ENCODE measurements at regions not wholly inside any gene's neighbourhood (a gene's known extent, or its start where the extent isn't known, plus 50 kb on each side); places are given as distances from the start of the nearest gene placed in this dataset.

DNA sequence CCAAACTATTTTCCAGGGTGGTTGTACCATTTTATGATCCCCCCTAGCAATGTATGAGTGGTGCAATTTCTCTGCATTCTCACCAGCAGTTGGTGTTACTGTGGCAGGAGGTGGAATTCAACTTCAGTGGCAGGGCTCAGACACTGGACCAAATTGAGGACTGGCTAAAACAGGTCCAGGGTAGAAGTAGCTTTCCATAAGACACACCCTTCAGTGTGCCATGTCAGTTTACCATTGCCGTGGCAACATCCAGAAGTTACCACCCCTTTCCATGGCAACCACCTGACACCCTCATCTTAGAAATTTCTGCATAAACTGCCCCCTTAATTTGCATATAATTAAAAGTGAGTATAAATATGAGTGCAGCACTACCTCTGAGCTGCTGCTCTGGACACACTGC is 180.7 kb upstream of the GGTLC1 start:
- DNase-seq (ENCODE audit: low read depth) = no peak

DNA sequence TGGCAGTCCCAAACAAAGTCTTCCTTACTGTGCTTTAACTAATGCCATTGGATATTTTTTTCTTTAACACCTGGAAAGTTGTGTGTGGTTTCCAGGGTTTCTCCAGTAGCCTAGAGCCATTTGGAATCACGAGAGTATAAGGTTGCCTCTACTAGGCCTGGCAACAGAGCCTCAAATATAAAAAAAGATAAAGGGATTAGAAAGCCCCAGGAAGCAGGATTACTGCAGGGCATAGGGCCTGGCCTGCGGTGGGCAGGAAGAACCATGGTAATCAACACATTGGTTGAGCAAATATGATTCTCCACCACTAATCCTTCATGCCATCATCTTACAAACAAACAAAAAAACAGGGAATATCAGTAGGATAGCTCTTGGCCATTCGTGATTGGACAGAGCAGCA is 177.8 kb upstream of the GGTLC1 start:
- no peak for DNase-seq (ENCODE audit: low read depth)

DNA sequence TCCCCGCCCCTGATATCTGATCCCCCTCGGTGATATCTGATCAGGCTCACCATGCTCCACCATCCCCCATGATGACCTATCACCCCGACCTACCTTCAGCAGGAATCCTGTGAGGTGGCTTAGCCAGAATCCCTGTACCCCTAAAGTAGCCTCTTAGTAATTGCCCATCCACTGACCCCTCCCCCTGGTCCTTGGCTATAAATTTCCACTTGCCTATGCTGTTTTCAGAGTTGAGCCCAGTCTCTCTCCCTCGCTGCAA is 177.5 kb upstream of the GGTLC1 start:
- no peak for DNase-seq (ENCODE audit: low read depth)

DNA sequence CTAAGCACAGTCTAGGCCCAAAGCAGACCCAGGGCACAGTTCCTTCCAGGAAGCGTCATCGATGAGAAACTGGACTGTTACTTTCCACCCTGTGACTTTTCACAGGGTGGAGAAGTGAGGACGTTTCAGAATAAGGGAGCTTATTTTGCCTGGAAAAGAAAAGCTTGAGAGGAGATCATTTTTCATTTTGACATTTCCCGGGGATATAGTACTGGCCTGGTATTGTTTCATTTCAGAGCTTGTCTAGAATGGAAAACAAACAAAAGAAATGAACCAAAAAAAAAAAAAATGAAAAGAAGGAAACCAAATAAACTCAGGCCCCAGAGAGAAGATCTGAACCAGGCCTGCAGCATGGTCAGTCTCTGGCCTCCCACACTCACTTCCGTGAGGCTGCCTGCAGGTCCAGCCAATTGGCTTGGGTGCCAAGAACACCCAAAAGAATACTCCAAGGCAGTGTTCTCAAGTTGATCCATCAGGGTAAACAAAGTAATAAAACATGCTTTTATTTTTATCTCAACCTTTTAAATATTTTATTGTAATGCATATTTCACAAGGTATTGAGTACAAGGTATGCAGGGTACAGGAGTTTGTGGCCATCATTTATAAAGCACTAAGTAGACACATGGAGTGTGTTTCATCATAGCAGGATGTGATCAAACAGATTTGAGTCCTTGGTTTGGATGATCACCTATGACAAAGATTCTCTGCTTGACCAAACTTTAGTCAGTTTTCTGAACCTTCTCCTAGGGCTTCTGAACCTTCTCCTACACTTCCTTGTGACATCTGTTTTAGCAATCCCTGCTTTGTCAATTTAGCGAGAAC is 176.9 kb upstream of the GGTLC1 start:
- no peak for DNase-seq (ENCODE audit: low read depth)

DNA sequence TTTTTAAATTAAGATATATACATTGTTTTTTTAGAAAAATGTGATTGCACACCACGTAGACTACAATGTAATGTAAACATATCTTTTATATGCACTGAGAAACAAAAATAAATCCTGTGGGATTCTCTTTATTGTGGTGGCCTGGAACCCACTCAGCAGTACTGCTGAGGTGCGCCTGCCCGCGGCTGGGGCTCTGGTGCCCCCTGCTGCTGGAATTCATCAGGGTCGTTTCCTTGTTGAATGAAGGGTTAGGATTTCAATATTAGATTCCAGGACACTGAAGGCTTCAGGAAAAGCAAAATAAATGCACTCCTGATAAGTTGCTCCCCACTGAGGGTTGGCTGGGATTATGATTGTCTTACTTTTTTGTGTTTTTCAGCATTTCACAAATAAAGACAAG is 175.8 kb upstream of the GGTLC1 start:
- DNase-seq (ENCODE audit: low read depth) = no peak

DNA sequence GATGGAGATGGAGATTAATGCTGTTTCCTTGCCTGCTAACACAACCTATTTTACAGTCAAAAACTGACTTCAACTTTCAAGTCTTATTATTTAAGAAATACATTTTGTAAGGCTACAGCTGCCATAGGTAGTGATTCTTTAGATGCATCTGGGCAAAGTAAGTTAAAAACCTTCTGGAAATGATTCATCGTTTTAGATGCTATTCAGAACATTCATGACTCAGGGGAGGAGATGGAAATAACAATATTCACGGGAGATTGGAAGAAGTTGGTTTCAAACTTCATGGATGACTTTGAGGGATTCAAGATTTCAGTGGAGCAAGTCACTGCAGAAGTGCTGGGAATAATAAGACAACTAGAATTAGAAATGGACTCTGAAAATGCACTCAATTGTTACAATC is 174.9 kb upstream of the GGTLC1 start:
- peak; percentile 42 for DNase-seq (ENCODE audit: low read depth)

DNA sequence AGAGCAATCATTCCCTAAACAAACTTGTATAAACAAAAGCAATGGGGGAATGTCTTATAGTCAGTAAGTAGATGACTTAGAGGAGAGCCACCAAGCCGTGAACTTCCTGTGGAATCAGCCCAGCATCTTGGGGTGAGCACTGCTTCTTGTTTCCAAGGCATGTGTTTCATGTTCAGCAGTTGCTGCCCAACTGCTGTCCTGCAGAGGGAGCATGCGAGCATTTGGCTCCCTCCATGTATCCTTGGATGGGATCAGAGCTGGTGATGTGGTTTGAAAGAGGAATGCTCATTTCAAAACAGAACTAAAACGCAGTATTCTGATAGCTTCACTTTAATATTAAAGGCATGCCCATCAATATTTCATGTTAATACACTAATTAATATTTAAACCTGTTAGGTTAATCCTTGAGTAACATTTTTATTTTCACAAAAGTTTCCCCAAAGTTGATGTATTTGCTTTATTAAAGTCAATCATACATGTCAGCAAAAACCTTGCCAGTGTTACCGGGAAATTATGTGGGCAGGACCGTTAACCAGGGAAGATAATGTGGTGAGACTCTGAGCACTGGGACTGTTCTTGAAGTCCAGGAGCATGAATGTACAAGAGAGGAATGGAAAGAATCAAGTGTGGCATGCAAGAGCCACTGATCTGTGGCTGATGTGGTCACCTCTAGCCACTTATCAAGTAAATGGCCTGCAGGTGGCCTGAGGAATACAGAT is 172.1 kb upstream of the GGTLC1 start:
- DNase-seq (ENCODE audit: low read depth) = peak; percentile 75

DNA sequence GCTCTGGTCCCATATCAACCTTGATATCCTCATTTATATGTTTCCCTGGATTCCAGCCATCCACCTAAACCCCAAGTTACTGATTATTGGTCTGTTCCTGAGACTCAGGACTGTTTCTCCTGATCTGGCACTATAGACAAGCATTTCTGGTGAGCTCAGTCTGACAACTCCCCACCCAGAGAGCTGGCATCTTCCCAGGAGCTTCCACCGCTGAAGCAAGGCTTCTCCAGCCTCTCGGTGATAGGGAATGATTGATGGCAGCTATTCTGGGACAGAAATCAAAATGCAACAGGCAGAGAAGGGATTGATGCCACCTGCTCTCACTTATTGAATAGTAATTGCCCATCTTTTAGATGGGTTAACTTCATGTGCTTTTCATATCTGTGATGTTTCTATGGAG is 169.7 kb upstream of the GGTLC1 start:
- no peak for DNase-seq (ENCODE audit: low read depth)

DNA sequence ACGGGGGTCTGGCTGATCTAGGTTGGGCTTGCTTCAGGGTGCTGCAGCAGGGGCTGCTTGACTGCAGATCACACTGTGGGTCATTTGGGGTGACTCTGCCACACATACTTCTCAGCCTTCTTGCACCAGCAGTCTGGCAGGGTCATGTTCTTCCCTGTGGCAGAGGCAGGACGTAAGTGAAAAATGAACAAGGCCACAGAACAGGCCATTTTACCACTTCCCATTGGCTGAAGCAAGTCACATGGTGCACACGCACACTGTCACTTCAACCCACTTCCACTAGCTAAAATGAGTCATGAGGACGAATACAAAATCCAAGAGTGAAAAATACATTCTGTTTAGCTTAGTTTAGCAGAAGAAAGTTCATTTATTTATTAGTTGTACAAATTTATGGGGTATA is 168.6 kb upstream of the GGTLC1 start:
- no peak for DNase-seq (ENCODE audit: low read depth)

DNA sequence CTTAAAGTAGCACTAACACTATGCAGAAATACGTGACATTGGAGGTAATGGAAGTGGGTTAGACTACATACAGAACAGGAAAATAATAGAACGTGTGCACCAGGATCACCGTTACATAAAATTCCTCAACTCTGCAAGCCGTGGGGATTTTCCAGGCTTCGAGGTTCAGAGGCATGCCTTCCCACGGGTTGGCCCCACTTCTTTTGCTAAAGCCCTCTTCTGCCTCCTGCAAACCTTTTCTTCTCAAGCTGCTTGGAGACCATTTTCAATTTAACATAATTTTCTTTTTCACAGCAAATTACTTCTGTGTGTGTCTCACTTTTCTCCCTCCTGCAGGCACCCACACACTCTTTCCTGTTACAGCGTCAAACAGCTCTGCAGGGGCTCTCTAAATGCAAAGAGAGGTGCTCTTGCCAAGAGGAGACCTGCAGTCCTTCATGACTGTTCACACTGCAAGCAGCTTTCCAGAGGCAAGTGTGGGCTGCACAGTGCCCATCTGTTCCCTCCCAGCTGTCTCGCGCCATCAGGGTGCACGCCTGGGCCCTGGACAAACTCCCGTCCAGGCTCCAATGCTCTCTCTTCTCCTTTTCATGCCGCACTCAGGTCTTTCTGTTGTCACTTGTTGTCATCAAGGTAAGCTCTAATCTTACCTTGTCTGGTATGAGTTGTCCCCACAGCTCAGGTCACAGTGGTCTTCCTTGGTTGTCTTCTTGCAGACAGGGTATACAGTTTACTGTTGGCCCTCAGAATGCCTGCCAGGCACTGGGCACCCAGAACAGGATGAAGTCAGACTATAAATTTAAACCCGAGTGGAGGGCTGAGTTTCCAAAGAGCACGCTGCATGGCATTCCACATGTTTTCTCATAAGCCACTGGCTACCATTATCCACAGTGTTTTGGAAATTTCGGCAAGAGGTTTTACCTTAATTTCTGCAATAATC is 164.8 kb upstream of the GGTLC1 start:
- DNase-seq (ENCODE audit: low read depth) = no peak

DNA sequence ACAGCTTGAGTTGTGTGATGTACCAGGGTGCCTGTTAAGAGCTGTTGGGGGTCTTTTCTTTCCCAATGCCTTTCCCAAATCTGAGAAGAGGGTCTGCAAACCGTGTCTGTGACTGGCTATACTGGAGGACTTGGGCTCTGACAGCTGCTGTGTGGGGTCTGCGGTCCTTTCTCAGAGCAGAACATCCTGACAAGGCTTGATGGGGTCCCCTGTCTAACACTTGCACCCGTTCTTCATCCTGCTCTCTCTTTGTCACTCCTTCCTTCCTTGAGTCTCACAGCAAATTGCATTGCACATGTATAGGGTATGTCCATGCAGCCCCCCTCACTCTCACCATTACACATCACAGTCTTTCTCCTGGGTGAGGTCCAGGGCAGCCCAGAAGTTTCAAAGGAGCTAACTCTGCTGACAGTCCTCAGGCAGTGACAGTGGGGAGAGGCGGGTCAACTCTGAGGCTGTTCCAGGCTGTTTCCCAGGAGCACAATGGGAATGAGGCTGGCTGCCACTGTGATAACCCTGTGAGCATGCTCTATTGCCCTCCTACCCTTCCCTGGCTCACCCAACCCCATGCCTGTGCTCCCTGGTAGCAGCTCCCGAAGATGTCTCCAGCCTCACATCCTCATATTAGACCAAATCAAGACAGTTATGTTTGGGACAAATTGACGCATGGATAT is 163.2 kb upstream of the GGTLC1 start:
- no peak for DNase-seq (ENCODE audit: low read depth)

DNA sequence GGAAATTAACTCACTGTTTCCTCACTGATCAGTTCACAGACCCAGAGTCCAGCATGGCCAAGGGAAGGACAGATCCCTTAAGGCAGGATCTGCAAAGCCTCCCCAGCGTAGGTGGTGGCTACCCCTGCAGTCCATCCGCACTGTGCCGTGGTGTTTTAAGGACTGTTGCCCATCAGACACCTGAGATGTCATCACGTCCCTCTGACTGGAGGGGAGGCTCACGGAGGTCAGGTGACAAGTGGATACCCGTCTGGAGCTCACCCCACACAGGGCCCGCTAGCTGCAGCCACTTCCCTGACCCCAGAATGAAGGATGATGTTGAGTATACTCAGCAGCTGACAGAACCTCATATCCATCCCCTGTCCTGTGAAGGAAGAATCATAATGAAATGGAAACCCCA is 161.8 kb upstream of the GGTLC1 start:
- DNase-seq (ENCODE audit: low read depth) = no peak

DNA sequence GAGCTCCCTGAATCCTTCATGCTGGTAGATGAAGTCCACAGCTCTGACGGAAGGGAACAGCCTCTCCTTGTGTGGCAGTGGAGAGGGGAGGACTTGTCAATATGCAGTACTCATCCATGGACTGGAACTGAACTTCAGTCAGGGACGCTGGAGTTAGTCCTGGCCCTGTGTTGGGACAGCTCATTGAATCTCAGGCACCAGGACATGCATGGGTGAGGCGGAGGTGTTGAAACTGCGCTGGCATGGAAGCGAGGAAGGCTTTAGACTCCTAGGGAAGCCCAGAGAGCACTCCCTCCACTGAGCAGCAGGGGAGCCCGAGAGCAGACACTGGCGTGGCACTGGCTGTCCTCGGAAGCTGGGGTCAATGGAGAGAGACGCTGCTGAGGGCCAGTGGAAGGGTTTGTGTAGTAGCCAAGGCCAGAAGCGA is 161.3 kb upstream of the GGTLC1 start:
- DNase-seq (ENCODE audit: low read depth) = no peak

DNA sequence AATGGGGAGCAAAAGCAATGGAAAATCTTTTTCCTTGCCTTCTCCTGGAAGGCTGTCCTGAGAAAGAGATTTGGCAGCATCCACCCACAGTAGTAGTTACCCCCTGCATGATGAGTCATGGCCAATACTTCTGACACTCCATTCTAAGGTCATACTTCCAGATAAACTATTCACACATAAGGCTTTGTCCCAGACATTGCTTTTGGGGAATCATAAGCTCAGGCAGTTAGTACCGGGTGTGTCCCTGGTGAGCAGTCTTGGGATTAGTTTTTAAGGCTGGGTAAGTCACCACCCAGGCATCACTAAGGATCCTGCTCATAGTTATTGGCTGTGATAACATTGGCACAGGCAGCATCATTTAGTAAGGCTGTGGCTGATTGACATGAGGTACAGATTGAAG is 160.6 kb upstream of the GGTLC1 start:
- no peak for DNase-seq (ENCODE audit: low read depth)

DNA sequence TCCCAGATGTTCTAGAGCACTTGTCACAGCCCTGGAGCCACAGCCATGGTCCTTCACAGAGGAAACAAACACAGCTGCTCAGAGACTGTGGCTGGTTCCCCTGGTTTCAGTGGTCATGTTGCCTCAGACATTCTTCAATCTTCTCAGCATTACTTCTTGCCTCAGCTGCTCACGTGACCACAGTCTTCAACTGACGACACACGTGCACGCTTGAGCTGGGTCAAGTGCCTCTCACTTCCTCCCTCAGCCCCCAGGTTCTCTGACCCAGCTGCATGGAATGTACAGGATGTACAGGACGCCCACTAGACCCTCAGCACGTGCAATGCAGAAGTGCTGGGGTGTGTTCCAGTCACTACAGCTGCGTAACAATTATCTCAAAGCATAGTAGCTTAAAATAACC is 159.8 kb upstream of the GGTLC1 start:
- no peak for DNase-seq (ENCODE audit: low read depth)

DNA sequence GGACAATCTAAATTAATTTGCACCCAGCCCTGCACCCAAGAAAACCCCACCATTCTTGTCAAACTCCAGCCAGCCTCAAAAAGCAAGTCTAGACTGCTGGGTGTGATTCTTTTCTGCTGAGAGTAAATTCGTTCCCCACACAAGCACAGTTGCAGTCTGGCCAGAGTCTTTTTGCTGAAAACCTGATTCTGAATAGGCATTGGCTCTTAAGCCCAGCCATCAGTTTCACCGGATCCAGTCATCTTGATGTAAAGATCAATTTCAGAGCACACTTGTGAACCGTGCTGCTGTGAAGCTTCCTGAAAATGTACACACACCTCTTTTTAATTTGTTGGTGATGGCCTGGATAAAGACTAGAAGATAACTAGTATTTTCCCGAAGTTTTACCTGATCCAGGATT is 159.4 kb upstream of the GGTLC1 start:
- DNase-seq (ENCODE audit: low read depth) = no peak

DNA sequence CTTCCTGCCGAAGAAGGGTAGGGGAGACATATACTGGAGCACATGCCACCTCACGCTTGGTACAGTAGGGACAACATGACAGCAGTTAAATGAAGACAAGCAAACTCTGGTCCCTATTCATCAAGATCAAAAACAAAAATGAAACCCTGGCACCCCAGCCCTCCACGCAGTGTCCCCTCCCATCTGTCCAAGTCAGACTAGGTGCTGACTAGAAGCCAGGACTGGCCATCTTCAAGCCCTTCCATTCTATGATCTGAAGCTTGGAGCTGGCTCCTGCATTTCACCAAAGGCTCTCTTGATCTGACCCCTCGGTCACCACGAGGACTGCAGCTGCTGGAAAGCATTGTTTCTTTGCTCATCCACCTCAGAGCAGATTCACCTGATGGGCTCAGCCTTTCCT is 158.9 kb upstream of the GGTLC1 start:
- DNase-seq (ENCODE audit: low read depth) = no peak

DNA sequence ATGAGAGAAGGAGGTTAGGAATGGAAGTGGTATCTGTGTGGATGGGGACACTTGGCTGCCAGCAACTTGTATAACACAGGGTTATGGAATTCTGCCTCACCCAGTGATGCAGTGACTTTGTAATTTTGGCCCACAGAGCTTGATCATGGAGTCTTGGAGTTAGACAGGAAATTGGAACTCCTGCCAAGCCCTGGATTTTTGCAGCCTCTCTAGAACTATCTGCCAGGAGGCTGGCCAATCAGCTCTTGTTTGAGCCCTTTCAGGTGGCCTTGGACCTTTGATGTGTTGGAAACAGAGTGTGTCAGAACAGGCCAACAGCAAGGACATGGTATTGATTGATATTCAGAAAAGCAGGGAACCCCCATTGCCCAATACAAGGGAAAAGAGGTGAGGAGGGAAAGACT is 157.7 kb upstream of the GGTLC1 start:
- DNase-seq (ENCODE audit: low read depth) = no peak

DNA sequence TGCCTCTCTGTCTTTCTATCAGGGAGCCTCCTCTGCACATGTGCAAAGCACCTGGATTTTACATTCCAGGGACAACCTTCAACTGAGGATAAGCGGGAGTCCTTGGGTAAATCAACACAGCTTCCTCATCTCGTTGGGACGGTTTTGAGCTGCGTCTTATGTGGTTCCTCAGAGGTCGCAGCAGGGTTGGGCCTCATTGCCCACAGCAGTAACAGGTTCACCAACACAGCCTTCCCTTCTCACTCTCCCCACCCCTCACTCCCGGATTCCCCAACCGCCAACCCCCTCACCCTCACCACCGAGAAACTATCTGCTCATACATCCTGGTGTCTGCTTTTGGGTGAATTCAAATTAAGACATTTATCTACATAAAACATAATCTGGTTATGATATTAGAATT is 155.8 kb upstream of the GGTLC1 start:
- no peak for DNase-seq (ENCODE audit: low read depth)

DNA sequence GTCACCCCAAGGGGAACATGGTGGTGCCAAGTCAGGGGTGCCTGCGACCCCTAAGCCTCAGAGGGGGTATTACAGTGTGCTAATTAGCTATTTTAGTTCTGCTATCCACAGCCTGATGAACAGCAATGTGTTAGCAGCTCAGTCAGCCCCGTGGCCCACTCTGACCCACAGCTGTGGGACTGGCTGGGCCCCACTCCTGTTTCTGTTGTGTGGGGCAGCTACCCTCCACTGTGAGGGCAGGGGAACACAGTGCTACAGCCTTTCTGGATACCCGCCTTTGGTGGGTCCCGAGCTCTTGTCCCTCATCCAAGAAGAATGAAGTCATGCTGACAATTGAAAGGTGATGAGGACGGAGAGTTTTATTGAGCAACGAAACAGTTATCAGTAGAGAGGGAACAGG is 152.5 kb upstream of the GGTLC1 start:
- no peak for DNase-seq (ENCODE audit: low read depth)

DNA sequence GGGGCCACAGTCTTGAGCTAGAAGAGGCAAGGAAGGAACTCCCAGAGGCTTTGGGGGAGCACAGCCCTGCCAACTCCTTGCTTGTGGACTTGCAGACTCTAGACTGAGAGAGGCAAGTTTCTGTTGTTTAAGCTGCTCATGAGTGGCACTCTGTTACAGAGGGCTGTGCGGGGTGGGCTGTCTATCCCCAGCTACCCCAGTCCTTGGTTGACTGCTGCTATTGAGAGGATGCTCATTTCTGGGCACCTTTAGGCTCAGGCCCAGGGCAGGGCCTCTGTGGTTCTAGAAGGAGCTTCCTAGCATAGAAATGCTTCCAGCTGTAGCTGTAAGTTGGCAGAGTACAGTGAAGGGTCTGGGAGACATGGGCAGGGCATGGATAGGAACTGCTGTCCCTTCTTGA is 151.3 kb upstream of the GGTLC1 start:
- DNase-seq (ENCODE audit: low read depth) = no peak

DNA sequence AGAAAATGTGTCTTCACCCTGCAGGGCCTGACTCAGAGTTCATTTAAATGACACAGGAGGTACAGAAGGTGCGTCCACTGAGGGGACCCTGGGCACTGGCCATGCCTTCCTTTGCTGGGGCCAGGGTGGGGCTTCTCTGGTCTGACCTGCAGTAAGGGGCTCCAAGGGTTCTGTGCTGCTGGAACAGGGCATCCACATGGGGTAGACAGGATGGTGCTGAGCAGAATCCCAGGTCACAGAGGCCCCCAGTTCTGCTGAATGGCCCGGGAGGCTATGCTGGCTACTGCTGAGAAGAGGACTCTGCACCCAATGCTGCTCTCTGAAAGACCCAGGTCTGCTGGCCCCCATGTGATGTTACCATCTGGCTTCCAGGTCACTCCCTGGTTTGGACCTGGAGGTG is 150.4 kb upstream of the GGTLC1 start:
- DNase-seq (ENCODE audit: low read depth) = no peak
